H1 (cell line): ENCODE measurements at regions not wholly inside any gene's neighbourhood (a gene's known extent, or its start where the extent isn't known, plus 50 kb on each side); places are given as distances from the start of the nearest gene placed in this dataset.

Experiments used
- GABPA ChIP-seq: IDR thresholded peaks from 2 replicates; pipeline ENCODE4 v1.6.1; 2011; ENCODE audit warnings: mild to moderate bottlenecking, low read length, moderate library complexity, borderline replicate concordance; ENCODE audit not compliant: insufficient read depth
- KDM4A ChIP-seq: IDR thresholded peaks from one replicate; pipeline ENCODE4 v1.7.1; 2012; ENCODE audit warnings: low read depth, mild to moderate bottlenecking, moderate library complexity, low read length, inconsistent platforms; ENCODE audit not compliant: severe bottlenecking
- POLR2A ChIP-seq, 2 experiments: IDR thresholded peaks; 1 replicate in 1 of 2; 2 replicates in 1 of 2; pipeline ENCODE4 v1.6.1; 2011; ENCODE audit warnings: low read depth in 2 of 2, low read length in 2 of 2, mild to moderate bottlenecking in 2 of 2; ENCODE audit errors: control extremely low read depth in 1 of 2

GRCh38 chrX:115409551-115409950 lies 120.0 kb downstream of the LUZP4 start:
- TF ChIP-seq GABPA (no peak), POLR2A (IDR thresholded peaks at IDR 0.05; ENCODE audit: control extremely low read depth in 1 of 2, low read depth in 2 of 2, low read length in 2 of 2) (no peak), KDM4A (no peak)
